Right cardiac atrium (tissue), 5 donors: ENCODE measurements at regions not wholly inside any gene's neighbourhood (a gene's known extent, or its start where the extent isn't known, plus 50 kb on each side); places are given as distances from the start of the nearest gene placed in this dataset.
A peak's percentile ranks its signal among the peaks of the same experiment; 100 is the strongest.

ENCODE experiments used
- ATAC-seq, 2 donors: fragments of 200-7000 bp; cut with Tn5 transposase; one replicate each; pipeline versions ENCODE4 v1.8.0 to v1.9.1; 2020; ENCODE audit warnings: moderate library complexity in 2 of 2, mild to moderate bottlenecking in 1 of 2
- DNase-seq, 3 donors: peaks; one replicate each; pipeline ENCODE4 v3.0.0-alpha.2; 2020
- H3K27ac ChIP-seq: one replicate; pipeline ENCODE4 v1.5.1; 2013; ENCODE audit warnings: mild to moderate bottlenecking, low read length, control low read depth, moderate library complexity
- H3K27me3 ChIP-seq: one replicate; pipeline ENCODE4 v1.6.1; 2013; ENCODE audit not compliant: control insufficient read depth, insufficient read depth
- H3K4me1 ChIP-seq: one replicate; pipeline ENCODE4 v1.6.1; 2013; ENCODE audit warnings: low read length; ENCODE audit not compliant: control insufficient read depth, insufficient read depth
- H3K4me3 ChIP-seq: one replicate; pipeline ENCODE4 v1.5.1; 2013; ENCODE audit warnings: low read length, control low read depth
- H3K9me3 ChIP-seq: one replicate; pipeline ENCODE4 v1.6.1; 2013; ENCODE audit warnings: low read length; ENCODE audit not compliant: control insufficient read depth
- WGBS: extraction: QIAGEN DNeasy Blood & Tissue Kit; methylation state at CpG from one replicate; pipeline ENCODE4 v1.1.7; 2013; 5-methylcytosine and 5-hydroxymethylcytosine counted together
- intact Hi-C, 4 donors: fragments of 100-400 bp; cut with DNase I; formaldehyde crosslinking; loops; one replicate each; pipeline versions ENCODE4 v1.11.0 to v1.14.0; 2022 to 2023
- donor health status: healthy with polysubstance abuse.
- donor health status: DM: no; HTN: yes; CAD: no.
- donor health status: DM: no; HTN: no; CAD: no.
- donor health status: DM: no; HTN: yes; CAD: no; lungs with severe emphysema.
- donor health status: DM: yes; HTN: yes; CAD: no.

DNA sequence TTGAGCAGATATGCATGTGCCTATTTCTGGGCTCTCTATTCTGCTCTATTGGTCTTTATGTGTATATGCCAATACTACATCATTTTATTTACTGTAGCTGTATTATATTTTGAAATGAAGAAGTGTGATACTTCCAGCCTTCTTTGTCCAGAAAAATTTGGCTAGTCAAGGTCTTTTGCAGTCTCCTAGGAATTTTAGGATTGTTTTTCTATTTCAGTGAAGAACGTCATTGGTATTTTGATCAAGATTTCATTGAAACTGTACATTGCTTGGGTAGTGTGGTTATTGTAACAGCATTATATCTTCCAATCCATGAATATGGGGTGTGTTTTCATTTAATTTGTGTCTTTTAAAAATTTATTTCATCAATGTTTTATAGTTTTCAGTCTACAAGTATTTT, 400.3 kb downstream of the AASDHPPT start:
- Histone ChIP-seq H3K4me3 (no peak overlapping the region), H3K4me1 (no peaks in the 10 kb centered on the region), H3K27me3 (no peaks in the 10 kb centered on the region), H3K27ac (no peak overlapping the region), H3K9me3 (no peaks in the 10 kb centered on the region)
- DNase-seq (no peak), ATAC-seq (no peak)
- WGBS, result 56% methylated on average over 1 of the region's 1 CpG
- intact Hi-C loops, result no loop called here

DNA sequence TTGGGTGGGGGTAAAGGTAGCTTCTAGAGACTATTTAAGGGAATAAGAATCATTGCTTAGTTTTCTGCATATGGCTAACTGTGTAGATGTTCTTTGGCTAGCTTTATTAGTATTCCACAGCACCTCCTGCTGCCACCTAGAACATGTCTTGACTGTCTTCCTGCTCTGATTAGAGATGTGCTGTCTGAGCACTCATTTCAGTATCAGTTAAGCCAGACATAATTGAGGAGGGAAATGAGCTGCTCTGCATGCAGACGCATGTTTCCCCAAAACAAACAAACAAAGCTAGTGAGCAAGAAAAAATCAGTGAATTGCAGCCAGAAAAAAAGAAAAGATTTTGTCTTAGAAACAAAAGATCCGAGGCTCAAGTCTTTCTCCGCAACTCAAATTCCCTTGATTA, 402.2 kb downstream of the AASDHPPT start:
- 48% methylated on average over 3 of the region's 3 CpGs for WGBS
- H3K27ac ChIP-seq, result no peak overlapping the region
- intact Hi-C loops, result no loop called here
- no peak overlapping the region for H3K4me3 ChIP-seq
- no peak for ATAC-seq
- no peaks in the 10 kb centered on the region for H3K9me3 ChIP-seq
- DNase-seq, result no peak
- no peaks in the 10 kb centered on the region for H3K27me3 ChIP-seq
- H3K4me1 ChIP-seq, result no peaks in the 10 kb centered on the region

DNA sequence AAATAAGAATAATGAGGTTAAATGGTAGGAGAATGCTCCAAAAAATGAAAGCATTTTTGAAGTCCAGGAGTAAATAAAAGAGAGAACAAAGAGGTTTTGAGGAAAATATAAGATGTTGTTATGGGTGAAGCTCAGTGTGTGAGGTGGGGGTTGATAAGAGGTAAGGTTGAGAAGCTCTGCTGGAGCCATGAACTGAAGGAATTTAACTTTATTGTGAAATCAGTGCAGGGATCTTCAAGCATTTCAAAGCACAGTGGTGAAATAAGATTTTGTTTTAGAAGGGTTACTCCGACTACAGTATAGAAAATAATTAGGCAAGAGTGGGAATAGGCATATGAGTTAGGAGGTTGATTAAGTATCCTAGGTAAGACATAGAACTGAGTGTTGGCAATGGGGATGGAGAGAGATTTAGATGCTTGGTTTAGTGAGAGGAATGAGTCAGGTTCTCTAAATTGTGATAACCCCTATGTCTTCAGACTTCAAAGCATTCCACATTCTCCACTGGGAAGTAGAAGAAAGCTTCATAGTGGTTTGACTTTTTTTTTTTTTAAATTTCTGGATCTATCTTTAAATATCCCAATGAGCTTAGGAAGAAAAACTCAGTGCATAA, 403.2 kb downstream of the AASDHPPT start:
- Histone ChIP-seq H3K9me3 (no peaks in the 10 kb centered on the region), H3K4me3 (no peak overlapping the region), H3K4me1 (no peaks in the 10 kb centered on the region), H3K27ac (no peak overlapping the region), H3K27me3 (no peaks in the 10 kb centered on the region)
- ATAC-seq (no peak), DNase-seq (no peak)
- 86% methylated on average over 1 of the region's 1 CpG for whole genome bisulfite sequencing
- intact Hi-C loops, result no loop called here

DNA sequence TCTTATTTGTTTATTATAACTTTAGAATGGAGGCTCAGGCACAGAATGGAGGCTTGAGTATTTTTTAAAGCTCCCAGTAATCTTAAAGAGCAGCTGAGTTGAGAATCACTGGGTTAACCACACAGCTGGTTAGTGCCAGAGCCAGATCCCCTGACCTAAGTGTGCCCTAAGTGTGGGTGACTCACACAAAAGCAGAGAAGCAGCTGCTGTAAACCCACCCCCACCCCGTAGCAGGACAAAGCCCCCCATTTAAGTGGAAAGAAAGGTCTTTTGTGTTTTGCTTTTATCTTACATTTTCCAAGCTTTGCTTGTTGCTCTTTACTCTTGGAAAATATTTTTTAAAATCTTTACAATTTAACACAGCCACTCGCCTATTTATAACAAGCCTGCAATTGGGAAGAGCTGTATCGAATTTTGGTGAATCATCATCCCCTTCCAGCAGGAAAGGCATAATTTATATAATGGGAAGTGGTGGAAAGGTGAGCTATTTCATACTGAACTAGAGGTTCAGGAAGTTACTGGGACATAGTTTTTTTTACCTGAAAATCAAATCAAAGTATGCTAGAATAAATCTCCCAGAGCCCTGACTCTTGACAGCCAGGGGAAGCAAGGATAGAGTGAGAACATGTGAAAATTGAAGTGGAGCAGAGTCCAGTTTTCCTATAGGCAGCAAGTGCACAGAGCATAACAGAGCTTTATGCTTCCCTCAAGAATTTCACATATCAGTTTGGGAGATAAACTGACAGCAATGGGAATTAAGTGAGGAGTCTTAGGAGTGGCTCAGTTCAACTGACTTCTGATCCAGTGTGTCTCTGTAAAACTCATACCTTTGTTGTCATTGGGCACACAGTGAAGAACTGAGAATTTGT, 405.7 kb downstream of the AASDHPPT start:
- ATAC-seq (no peak), DNase-seq (no peak)
- H3K27ac ChIP-seq, result no peak overlapping the region
- H3K9me3 ChIP-seq, result no peaks in the 10 kb centered on the region
- H3K4me3 ChIP-seq, result no peak overlapping the region
- H3K27me3 ChIP-seq, result no peaks in the 10 kb centered on the region
- no peaks in the 10 kb centered on the region for H3K4me1 ChIP-seq
- WGBS, result 26% methylated on average over 3 of the region's 3 CpGs
- intact Hi-C loops, result no loop called here

DNA sequence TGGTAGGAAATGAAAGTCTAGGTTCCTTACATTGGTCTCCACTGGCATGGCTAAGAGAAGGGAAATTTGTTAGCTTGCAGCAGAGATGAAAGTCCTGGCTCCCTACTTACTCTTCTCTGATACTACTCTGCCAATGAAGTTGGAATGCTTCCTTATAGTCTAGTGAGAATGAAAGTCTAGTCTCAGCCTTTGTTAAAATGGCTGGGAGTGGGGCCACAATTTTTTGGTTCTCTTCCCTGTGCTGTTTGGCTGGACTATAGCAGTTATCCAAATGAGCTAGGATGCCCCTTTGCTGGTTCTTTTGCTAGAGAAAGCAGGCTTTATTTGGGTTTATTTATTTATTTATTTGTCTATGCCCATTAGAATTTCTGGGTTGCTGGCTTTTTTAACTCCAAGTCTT, 414.3 kb downstream of the AASDHPPT start:
- no peak for ATAC-seq
- DNase-seq, result no peak
- Histone ChIP-seq H3K27me3 (no peaks in the 10 kb centered on the region), H3K4me1 (no peaks in the 10 kb centered on the region), H3K9me3 (no peaks in the 10 kb centered on the region), H3K4me3 (no peak overlapping the region), H3K27ac (no peak overlapping the region)
- intact Hi-C loops, result no loop called here

DNA sequence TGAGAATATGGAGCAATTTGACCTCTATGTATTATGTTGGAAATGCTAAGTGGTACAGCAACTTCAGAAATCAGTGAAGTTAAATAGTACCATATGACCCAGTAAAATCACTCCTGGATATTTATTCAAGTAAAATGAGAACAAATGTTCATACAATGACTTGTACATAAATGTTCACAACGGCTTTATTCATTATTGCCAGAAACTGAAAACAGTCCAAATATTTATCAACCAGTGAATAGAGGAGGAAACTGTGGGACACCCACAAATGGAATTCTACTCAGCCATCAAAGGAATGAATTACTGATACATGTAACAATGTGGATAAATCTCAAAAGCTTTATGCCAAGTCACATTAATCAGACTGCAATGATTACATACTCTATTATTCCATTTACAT, 416.3 kb downstream of the AASDHPPT start:
- ATAC-seq, result no peak
- intact Hi-C loops, result no loop called here
- no peaks in the 10 kb centered on the region for H3K9me3 ChIP-seq
- DNase-seq, result no peak
- no peaks in the 10 kb centered on the region for H3K27me3 ChIP-seq
- H3K27ac ChIP-seq, result no peak overlapping the region
- WGBS, result 54% methylated on average over 1 of the region's 1 CpG
- H3K4me1 ChIP-seq, result no peaks in the 10 kb centered on the region
- H3K4me3 ChIP-seq, result no peak overlapping the region

DNA sequence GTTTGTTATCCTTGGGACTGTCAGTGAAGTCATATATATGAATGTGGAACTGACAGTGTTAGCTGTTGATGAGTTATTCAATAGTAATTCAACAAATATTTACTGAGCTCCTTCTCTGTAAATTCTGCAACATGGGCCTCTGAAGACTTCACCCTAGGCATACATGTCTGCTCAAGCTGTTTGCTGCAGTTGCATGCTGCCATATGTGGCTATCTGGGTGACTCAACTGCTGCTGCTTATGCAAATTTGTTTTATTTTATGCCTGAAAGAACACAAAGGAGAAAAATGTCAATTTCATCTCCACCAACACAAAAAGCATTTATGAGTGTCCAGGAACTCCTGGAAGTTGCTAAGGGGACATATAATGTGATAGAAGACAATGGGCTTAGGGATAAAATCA, 417.6 kb downstream of the AASDHPPT start:
- no peak overlapping the region for H3K4me3 ChIP-seq
- no peaks in the 10 kb centered on the region for H3K27me3 ChIP-seq
- no peaks in the 10 kb centered on the region for H3K4me1 ChIP-seq
- intact Hi-C loops, result no loop called here
- H3K9me3 ChIP-seq, result no peaks in the 10 kb centered on the region
- DNase-seq (no peak), ATAC-seq (no peak)
- no peak overlapping the region for H3K27ac ChIP-seq

DNA sequence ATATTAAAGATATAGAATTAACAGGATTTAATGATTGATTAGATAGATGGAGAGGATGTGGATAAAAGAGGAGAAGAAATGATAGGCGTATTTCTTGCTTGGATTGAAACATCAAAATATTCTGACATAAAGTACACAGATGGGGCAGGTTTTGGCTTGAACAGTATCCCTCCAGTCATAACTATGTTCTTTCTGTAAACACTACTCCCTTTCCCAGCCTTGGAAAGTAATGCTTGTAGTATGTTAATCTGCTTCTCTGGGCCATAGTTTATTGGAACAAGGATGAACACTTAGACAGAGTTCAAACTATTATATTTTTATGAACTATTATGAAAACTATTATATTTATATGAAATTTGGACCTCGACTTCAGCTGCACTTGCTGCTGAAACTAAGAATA, 419.2 kb downstream of the AASDHPPT start:
- intact Hi-C loops, result no loop called here
- no peak overlapping the region for H3K4me3 ChIP-seq
- H3K27me3 ChIP-seq, result no peaks in the 10 kb centered on the region
- no peaks in the 10 kb centered on the region for H3K4me1 ChIP-seq
- no peak overlapping the region for H3K27ac ChIP-seq
- no peaks in the 10 kb centered on the region for H3K9me3 ChIP-seq
- 85% methylated on average over 2 of the region's 2 CpGs for WGBS
- DNase-seq (no peak), ATAC-seq (no peak)

DNA sequence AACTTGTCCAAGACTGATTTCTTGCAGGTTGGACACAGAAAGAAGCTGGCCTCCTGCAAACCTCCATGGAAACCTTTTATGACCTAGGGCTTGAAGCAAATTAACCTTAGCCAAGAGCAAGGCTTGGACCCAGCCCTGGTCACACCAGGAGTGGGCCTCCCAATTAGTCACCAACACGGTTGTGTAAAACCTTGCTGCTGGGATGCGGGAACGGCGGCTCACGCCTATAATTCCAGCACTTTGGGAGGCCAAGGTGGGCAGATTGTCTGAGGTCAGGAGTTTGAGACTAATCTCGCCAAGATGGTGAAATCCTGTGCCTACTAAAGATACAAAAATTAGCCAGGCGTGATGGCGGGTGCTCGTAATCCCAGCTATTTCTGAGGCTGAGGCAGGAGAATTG, 419.9 kb downstream of the AASDHPPT start:
- no peak overlapping the region for H3K4me3 ChIP-seq
- ATAC-seq, result no peak
- intact Hi-C loops, result no loop called here
- no peaks in the 10 kb centered on the region for H3K4me1 ChIP-seq
- H3K27ac ChIP-seq, result no peak overlapping the region
- peak in 1 of 3 donors; percentile 10 for DNase-seq
- no peaks in the 10 kb centered on the region for H3K27me3 ChIP-seq
- no peaks in the 10 kb centered on the region for H3K9me3 ChIP-seq
- WGBS, result 92% methylated on average over 9 of the region's 9 CpGs

DNA sequence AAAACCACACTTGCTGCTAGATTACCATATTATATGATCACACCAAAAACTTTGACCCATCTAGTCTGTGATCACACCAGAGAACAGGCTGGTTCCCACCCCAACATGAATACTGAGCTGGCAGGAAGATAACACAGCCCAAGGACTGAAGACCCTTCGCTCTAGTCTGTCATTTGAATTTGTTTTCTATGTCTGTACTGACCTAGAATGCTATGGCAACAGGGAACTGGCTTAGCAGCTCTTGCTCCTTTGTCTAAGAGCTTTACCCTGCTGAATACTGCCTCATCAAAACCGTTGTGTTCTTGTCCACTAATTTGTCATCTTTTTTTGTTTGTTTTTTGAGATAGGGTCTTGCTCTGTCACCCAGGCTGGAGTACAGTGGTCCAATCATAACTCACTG, 420.4 kb downstream of the AASDHPPT start:
- 81% methylated on average over 2 of the region's 2 CpGs for WGBS
- H3K27ac ChIP-seq, result no peak overlapping the region
- no peak for DNase-seq
- ATAC-seq, result no peak
- intact Hi-C loops, result no loop called here
- H3K9me3 ChIP-seq, result no peaks in the 10 kb centered on the region
- no peaks in the 10 kb centered on the region for H3K4me1 ChIP-seq
- H3K4me3 ChIP-seq, result no peak overlapping the region
- H3K27me3 ChIP-seq, result no peaks in the 10 kb centered on the region

DNA sequence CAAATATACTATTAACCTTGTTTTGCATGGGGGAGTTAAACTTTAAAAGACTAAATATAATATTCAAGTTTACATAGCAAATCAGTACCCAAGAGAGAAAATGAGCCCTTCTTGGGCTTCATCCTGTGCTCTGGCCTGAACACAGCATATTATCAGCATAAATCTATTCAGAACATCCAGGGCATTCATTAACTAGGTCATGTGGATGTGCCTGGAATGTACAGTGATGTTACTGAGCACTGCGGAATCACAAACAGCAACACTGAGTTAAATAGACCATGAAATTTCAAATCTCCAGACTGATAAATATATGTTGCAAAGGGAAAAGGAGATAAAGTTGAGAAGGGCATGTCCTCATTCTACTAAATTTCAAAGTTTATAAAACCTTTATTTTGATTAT, 426.4 kb downstream of the AASDHPPT start:
- H3K27me3 ChIP-seq, result no peaks in the 10 kb centered on the region
- no peak overlapping the region for H3K4me3 ChIP-seq
- WGBS, result 52% methylated on average over 1 of the region's 1 CpG
- no peak for ATAC-seq
- no peaks in the 10 kb centered on the region for H3K9me3 ChIP-seq
- DNase-seq, result no peak
- H3K27ac ChIP-seq, result no peak overlapping the region
- intact Hi-C loops, result no loop called here
- no peaks in the 10 kb centered on the region for H3K4me1 ChIP-seq
